Loucy (cell line): ENCODE measurements at regions not wholly inside any gene's neighbourhood (a gene's known extent, or its start where the extent isn't known, plus 50 kb on each side); places are given as distances from the start of the nearest gene placed in this dataset.

Experiments
- CTCF ChIP-seq: fragments of 200-600 bp; sonication (generic); conservative IDR thresholded peaks from 2 replicates; pipeline ENCODE4 v1.5.1; 2014; ENCODE audit warnings: mild to moderate bottlenecking, antibody characterized with exemption, low read length
- EZH2phosphoT487 ChIP-seq: fragments of 200-600 bp; IDR thresholded peaks from 2 replicates; pipeline ENCODE4 v1.6.1; 2018; ENCODE audit warnings: antibody characterized with exemption, mild to moderate bottlenecking, moderate library complexity, borderline replicate concordance

- TF ChIP-seq CTCF, result no peak
- no peak for TF ChIP-seq EZH2phosphoT487
These were observed 707.9 kb upstream of the UBE2E2 start for GRCh38 chr3:22495241-22495640.
